ENCODE measurements at regions not wholly inside any gene's neighbourhood (a gene's known extent, or its start where the extent isn't known, plus 50 kb on each side); places are given as distances from the start of the nearest gene placed in this dataset.

DNA sequence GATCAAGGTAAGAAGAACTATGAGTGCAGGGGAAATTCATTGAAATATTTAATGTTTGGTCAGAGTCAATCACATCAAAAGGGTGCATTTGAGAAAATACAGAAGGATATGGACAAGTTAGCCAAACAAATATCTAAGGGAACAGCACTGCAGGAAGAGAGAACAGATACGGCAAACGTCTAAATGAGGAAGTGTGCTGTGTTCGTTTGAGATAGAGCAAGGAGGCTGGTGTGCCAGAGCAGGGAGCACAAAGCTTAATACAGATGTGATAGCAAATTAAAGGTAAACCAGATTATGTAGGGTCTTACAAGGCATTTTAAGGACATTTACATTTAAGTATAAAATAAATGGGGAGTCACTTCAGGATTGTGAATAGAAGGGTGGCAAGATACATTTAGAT, 241.3 kb upstream of the ZNF804A start:
- H3F3A ChIP-seq (replicated peaks; ENCODE audit: insufficient read depth): no peaks in the 10 kb centered on the region
- DNase-seq: no peak
- no peak for TF ChIP-seq MEF2A (IDR thresholded peaks at IDR 0.05; ENCODE audit: borderline replicate concordance, low read depth)
- no peak for TF ChIP-seq POLR2AphosphoS5 (IDR thresholded peaks at IDR 0.05; ENCODE audit: low read depth, low read length)
- no peak for TF ChIP-seq JUND (IDR thresholded peaks at IDR 0.05)
- TF ChIP-seq RAD21 (IDR thresholded peaks at IDR 0.05; ENCODE audit: low read length): no peak
- TF ChIP-seq, protein P1, sequence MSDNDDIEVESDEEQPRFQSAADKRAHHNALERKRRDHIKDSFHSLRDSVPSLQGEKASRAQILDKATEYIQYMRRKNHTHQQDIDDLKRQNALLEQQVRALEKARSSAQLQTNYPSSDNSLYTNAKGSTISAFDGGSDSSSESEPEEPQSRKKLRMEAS (IDR thresholded peaks at IDR 0.05; ENCODE audit: low read depth): no peak
- no peak for TF ChIP-seq FOSL2 (IDR thresholded peaks at IDR 0.05; ENCODE audit: borderline replicate concordance, low read depth)
- TF ChIP-seq TCF12 (IDR thresholded peaks at IDR 0.05): no peak
- TF ChIP-seq SIN3A (IDR thresholded peaks at IDR 0.05; ENCODE audit: borderline replicate concordance, low read depth, low read length): no peak
- TF ChIP-seq SMC3 (IDR thresholded peaks at IDR 0.05; ENCODE audit: low read depth, low read length): no peak
- TF ChIP-seq FOXJ3 (CRISPR knock-in tag; IDR thresholded peaks at IDR 0.05): no peak
- TF ChIP-seq, protein P2, sequence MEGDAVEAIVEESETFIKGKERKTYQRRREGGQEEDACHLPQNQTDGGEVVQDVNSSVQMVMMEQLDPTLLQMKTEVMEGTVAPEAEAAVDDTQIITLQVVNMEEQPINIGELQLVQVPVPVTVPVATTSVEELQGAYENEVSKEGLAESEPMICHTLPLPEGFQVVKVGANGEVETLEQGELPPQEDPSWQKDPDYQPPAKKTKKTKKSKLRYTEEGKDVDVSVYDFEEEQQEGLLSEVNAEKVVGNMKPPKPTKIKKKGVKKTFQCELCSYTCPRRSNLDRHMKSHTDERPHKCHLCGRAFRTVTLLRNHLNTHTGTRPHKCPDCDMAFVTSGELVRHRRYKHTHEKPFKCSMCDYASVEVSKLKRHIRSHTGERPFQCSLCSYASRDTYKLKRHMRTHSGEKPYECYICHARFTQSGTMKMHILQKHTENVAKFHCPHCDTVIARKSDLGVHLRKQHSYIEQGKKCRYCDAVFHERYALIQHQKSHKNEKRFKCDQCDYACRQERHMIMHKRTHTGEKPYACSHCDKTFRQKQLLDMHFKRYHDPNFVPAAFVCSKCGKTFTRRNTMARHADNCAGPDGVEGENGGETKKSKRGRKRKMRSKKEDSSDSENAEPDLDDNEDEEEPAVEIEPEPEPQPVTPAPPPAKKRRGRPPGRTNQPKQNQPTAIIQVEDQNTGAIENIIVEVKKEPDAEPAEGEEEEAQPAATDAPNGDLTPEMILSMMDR (IDR thresholded peaks at IDR 0.05): no peak
- no peak overlapping the region for H3K4me3 ChIP-seq (ENCODE audit: low read depth in 2 of 2, low read length in 1 of 2)
- no peaks in the 10 kb centered on the region for H3K36me3 ChIP-seq (replicated peaks in 1 of 2; ENCODE audit: control insufficient read depth in 1 of 2, insufficient read depth in 2 of 2, low read length in 1 of 2)
- H3K9ac ChIP-seq: no peak overlapping the region
- ChIA-PET POLR2A (no interaction called here), CTCF (no interaction called here)
- H3K27me3 ChIP-seq (ENCODE audit: insufficient read depth): no peaks in the 10 kb centered on the region
- no peaks in the 10 kb centered on the region for H3K79me2 ChIP-seq (ENCODE audit: insufficient read depth)
- no peak overlapping the region for H2AFZ ChIP-seq (ENCODE audit: low read depth)
- 66% methylated on average over 3 of the region's 3 CpGs for whole genome bisulfite sequencing (ENCODE audit: low lambda C conversion rate)
- H3K27ac ChIP-seq (ENCODE audit: low read depth in 2 of 2, low read length in 1 of 2): no peak overlapping the region
- H3K4me2 ChIP-seq: no peak overlapping the region
- no peaks in the 10 kb centered on the region for H4K20me1 ChIP-seq (ENCODE audit: insufficient read depth)
- H3K9me2 ChIP-seq: no peaks in the 10 kb centered on the region
- no peaks in the 10 kb centered on the region for H3K9me3 ChIP-seq
- no peaks in the 10 kb centered on the region for H3K4me1 ChIP-seq (ENCODE audit: control insufficient read depth in 1 of 2, insufficient read depth in 2 of 2, low read depth in 1 of 2, low read length in 1 of 2)

DNA sequence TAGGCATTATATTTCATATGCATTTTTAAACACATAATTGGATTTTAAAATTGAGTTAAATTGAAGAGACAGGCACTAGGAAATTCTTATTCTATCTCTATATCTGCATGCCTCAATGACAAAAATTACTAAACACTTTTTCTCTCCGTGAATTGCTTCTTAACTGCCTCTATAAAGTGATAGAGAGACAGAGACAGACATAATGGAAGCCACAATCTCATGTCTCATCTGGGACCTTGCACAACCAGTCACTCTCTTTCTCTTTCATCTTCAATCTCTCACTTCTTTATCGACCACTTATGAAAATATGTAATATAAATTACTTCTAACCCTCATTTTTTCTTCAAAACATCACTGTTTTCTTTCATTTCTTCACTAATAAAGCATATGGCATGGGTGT, 238.9 kb upstream of the ZNF804A start:
- 8% methylated on average over 2 of the region's 2 CpGs for WGBS (ENCODE audit: low lambda C conversion rate)
- no peak for DNase-seq
- H3K79me2 ChIP-seq (ENCODE audit: insufficient read depth): no peaks in the 10 kb centered on the region

More for the DNA sequence above, 238.9 kb upstream of the ZNF804A start:
- H3K4me3 ChIP-seq (ENCODE audit: low read depth in 2 of 2, low read length in 1 of 2): no peak overlapping the region
- H3K27ac ChIP-seq (ENCODE audit: low read depth in 2 of 2, low read length in 1 of 2): no peak overlapping the region
- CTCF ChIA-PET: no interaction called here
- H2AFZ ChIP-seq (ENCODE audit: low read depth): 0 out of 2 replicates have a peak overlapping the region, but pooled peaks have one; percentile 8
- H4K20me1 ChIP-seq (ENCODE audit: insufficient read depth): no peaks in the 10 kb centered on the region
- H3K9me2 ChIP-seq: no peaks in the 10 kb centered on the region
- POLR2A ChIA-PET: no interaction called here
- H3K9ac ChIP-seq: no peak overlapping the region
- H3K27me3 ChIP-seq (ENCODE audit: insufficient read depth): no peaks in the 10 kb centered on the region
- no peaks in the 10 kb centered on the region for H3F3A ChIP-seq (replicated peaks; ENCODE audit: insufficient read depth)
- no peaks in the 10 kb centered on the region for H3K36me3 ChIP-seq (replicated peaks in 1 of 2; ENCODE audit: control insufficient read depth in 1 of 2, insufficient read depth in 2 of 2, low read length in 1 of 2)
- TF ChIP-seq JUND (IDR thresholded peaks at IDR 0.05): no peak
- TF ChIP-seq, protein P3, sequence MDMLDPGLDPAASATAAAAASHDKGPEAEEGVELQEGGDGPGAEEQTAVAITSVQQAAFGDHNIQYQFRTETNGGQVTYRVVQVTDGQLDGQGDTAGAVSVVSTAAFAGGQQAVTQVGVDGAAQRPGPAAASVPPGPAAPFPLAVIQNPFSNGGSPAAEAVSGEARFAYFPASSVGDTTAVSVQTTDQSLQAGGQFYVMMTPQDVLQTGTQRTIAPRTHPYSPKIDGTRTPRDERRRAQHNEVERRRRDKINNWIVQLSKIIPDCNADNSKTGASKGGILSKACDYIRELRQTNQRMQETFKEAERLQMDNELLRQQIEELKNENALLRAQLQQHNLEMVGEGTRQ (IDR thresholded peaks at IDR 0.05; ENCODE audit: borderline replicate concordance, low read depth, low read length): no peak
- no peak for TF ChIP-seq TCF12 (IDR thresholded peaks at IDR 0.05)
- no peak for TF ChIP-seq YY1 (IDR thresholded peaks at IDR 0.05; ENCODE audit: low read depth)
- TF ChIP-seq, protein P1 (IDR thresholded peaks at IDR 0.05; ENCODE audit: low read depth): no peak
- no peak for TF ChIP-seq TEAD4 (IDR thresholded peaks at IDR 0.05; ENCODE audit: borderline replicate concordance, insufficient read depth)
- TF ChIP-seq, protein P4, sequence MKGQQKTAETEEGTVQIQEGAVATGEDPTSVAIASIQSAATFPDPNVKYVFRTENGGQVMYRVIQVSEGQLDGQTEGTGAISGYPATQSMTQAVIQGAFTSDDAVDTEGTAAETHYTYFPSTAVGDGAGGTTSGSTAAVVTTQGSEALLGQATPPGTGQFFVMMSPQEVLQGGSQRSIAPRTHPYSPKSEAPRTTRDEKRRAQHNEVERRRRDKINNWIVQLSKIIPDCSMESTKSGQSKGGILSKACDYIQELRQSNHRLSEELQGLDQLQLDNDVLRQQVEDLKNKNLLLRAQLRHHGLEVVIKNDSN (IDR thresholded peaks at IDR 0.05; ENCODE audit: borderline replicate concordance, low read depth): no peak
- no peak for TF ChIP-seq ELF1 (IDR thresholded peaks at IDR 0.05)
- H3K4me1 ChIP-seq (ENCODE audit: control insufficient read depth in 1 of 2, insufficient read depth in 2 of 2, low read depth in 1 of 2, low read length in 1 of 2): no peaks in the 10 kb centered on the region
- H3K4me2 ChIP-seq: no peak overlapping the region
- H3K9me3 ChIP-seq: no peaks in the 10 kb centered on the region

Measured in SK-N-SH (cell line).